ENCODE measurements at regions not wholly inside any gene's neighbourhood (a gene's known extent, or its start where the extent isn't known, plus 50 kb on each side); places are given as distances from the start of the nearest gene placed in this dataset.

DNA sequence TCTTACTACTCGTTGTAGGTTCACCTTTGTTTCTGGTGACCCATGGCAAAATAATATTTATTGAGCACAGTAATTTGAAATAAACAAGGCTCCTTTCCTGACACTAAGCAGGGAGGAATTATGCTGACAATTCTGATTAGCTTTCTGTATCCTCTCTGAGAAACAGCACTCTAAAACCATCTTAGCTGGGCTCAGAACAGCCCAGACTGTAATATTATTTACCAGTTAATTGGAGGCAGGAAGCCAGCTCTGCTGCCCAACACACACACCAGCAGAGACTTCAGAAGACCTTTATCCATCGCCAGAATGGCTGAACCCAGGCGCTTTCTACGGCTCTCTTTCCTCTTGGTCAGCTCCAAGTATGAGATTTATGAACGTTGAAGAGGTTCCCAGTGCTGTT lies 77.6 kb upstream of the FMN2 start:
- Histone ChIP-seq H3K79me1 (ENCODE audit: low read depth in 1 of 2, low read length in 2 of 2) (no peaks in the 10 kb centered on the region), H3K27me3 (ENCODE audit: control insufficient read depth, insufficient read depth, low read length) (peaks cover 10% of the 10 kb centered on the region), H2BK15ac (ENCODE audit: low read depth, low read length) (no peak overlapping the region), H2AK5ac (ENCODE audit: low read depth, low read length) (no peak overlapping the region), H4K20me1 (ENCODE audit: insufficient read depth, low read length) (no peaks in the 10 kb centered on the region), H2BK120ac (ENCODE audit: low read depth, low read length) (no peak overlapping the region), H3K9me3 (ENCODE audit: control insufficient read depth, insufficient read depth, low read length) (peaks cover 7% of the 10 kb centered on the region), H3K4ac (ENCODE audit: low read depth, low read length) (no peak overlapping the region), H3K14ac (replicated peaks; ENCODE audit: low read depth, low read length) (no peak overlapping the region), H3K4me2 (ENCODE audit: low read depth, low read length) (no peak overlapping the region), H3K56ac (ENCODE audit: extremely low read depth, insufficient read depth, low read length) (no peak overlapping the region), H2BK20ac (ENCODE audit: low read depth, low read length) (no peak overlapping the region), H2BK5ac (ENCODE audit: low read depth, low read length, poor library complexity, severe bottlenecking) (no peak overlapping the region), H3K27ac (ENCODE audit: insufficient read depth, low read length) (no peak overlapping the region), H2AK9ac (replicated peaks; ENCODE audit: low read depth, low read length, poor library complexity) (no peak overlapping the region), H3K9me1 (ENCODE audit: insufficient read depth, low read length) (no peaks in the 10 kb centered on the region), H4K8ac (ENCODE audit: low read depth in 2 of 2, low read length in 2 of 2) (no peak overlapping the region), H3K4me1 (ENCODE audit: control insufficient read depth, insufficient read depth, low read length) (no peaks in the 10 kb centered on the region), H3K18ac (ENCODE audit: low read depth, low read length) (no peak overlapping the region), H4K5ac (ENCODE audit: low read depth, low read length) (no peak overlapping the region), H3K4me3 (ENCODE audit: insufficient read depth, low read depth, low read length) (no peak overlapping the region), H4K91ac (ENCODE audit: insufficient read depth, low read depth, low read length) (no peak overlapping the region), H3K9ac (ENCODE audit: low read depth, low read length) (no peak overlapping the region), H2AFZ (replicated peaks; ENCODE audit: low read length, poor library complexity) (no peak overlapping the region), H3K36me3 (ENCODE audit: control insufficient read depth, insufficient read depth, low read length) (no peaks in the 10 kb centered on the region), H3K23ac (ENCODE audit: low read depth, low read length) (no peak overlapping the region)
- DNase-seq (no peak), ATAC-seq (ENCODE audit: low read depth) (no peak)
- BruUV-seq (replicated peaks) = no TSS peak
- intact Hi-C loops (cut with micrococcal nuclease) (no loop called here), in situ Hi-C loops (cut with MboI; ENCODE audit: low sequenced_read_pairs) (loop anchor here (25.0 kb wide), 1 partner anchor 1473 kb away; no protein-coding TSS in a partner anchor), dilution Hi-C loops (cut with HindIII; ENCODE audit: low sequenced_read_pairs, unreplicated experiment) (no loop called here)
- no CpG with 5 or more reads among the region's 5 CpGs for WGBS, 2 experiments (ENCODE audit: extremely low coverage in 2 of 2, insufficient read length in 1 of 2)
- ChIA-PET CTCF (interaction anchor here (1.4 to 2.3 kb wide), 2 partner anchors 9 to 175 kb away, joined by 3 to 5 read pairs; no protein-coding TSS in a partner anchor), POLR2A (ENCODE audit: unreplicated experiment) (no interaction called here)
- no peak for TF ChIP-seq MAFK (IDR thresholded peaks at IDR 0.05; ENCODE audit: low read depth, low read length)
- no peak for TF ChIP-seq RFX5 (IDR thresholded peaks at IDR 0.05; ENCODE audit: low read depth, low read length)
- TF ChIP-seq, protein P1, sequence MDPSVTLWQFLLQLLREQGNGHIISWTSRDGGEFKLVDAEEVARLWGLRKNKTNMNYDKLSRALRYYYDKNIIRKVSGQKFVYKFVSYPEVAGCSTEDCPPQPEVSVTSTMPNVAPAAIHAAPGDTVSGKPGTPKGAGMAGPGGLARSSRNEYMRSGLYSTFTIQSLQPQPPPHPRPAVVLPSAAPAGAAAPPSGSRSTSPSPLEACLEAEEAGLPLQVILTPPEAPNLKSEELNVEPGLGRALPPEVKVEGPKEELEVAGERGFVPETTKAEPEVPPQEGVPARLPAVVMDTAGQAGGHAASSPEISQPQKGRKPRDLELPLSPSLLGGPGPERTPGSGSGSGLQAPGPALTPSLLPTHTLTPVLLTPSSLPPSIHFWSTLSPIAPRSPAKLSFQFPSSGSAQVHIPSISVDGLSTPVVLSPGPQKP (IDR thresholded peaks at IDR 0.05; ENCODE audit: borderline replicate concordance, low read depth, low read length) = no peak
- TF ChIP-seq POLR2A (IDR thresholded peaks at IDR 0.05; ENCODE audit: low read depth, low read length) = no peak
- TF ChIP-seq, protein P2, sequence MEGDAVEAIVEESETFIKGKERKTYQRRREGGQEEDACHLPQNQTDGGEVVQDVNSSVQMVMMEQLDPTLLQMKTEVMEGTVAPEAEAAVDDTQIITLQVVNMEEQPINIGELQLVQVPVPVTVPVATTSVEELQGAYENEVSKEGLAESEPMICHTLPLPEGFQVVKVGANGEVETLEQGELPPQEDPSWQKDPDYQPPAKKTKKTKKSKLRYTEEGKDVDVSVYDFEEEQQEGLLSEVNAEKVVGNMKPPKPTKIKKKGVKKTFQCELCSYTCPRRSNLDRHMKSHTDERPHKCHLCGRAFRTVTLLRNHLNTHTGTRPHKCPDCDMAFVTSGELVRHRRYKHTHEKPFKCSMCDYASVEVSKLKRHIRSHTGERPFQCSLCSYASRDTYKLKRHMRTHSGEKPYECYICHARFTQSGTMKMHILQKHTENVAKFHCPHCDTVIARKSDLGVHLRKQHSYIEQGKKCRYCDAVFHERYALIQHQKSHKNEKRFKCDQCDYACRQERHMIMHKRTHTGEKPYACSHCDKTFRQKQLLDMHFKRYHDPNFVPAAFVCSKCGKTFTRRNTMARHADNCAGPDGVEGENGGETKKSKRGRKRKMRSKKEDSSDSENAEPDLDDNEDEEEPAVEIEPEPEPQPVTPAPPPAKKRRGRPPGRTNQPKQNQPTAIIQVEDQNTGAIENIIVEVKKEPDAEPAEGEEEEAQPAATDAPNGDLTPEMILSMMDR (conservative IDR thresholded peaks at IDR 0.05; ENCODE audit: low read depth, low read length) = no peak

All from IMR-90 (cell line).